Esophagus squamous epithelium (tissue), 5 donors: ENCODE measurements at regions not wholly inside any gene's neighbourhood (a gene's known extent, or its start where the extent isn't known, plus 50 kb on each side); places are given as distances from the start of the nearest gene placed in this dataset.

ENCODE experiments used
- DNase-seq: peaks from one replicate; lab custom pipeline; 2025; lab: John Stamatoyannopoulos, UW
- H3K27ac ChIP-seq, 4 donors: fragments of 200-600 bp; sonication (generic); one replicate each; pipeline ENCODE4 v1.5.1; 2016 to 2019; ENCODE audit warnings: mild to moderate bottlenecking in 1 of 4
- H3K27me3 ChIP-seq, 4 donors: fragments of 200-600 bp; sonication (generic); 1 replicate in 3 of 4; 2 replicates in 1 of 4; pipeline versions ENCODE4 v1.5.1 to v1.6.0; 2017 to 2021; ENCODE audit warnings: antibody characterized with exemption in 1 of 4
- H3K36me3 ChIP-seq, 3 donors: fragments of 200-600 bp; sonication (generic); one replicate each; pipeline ENCODE4 v1.5.1; 2016 to 2019
- H3K4me1 ChIP-seq, 3 donors: fragments of 200-600 bp; sonication (generic); one replicate each; pipeline ENCODE4 v1.5.1; 2017 to 2019
- H3K4me3 ChIP-seq, 4 donors: fragments of 200-600 bp; sonication (generic); 1 replicate in 3 of 4; 2 replicates in 1 of 4; pipeline ENCODE4 v1.5.1; 2016 to 2019; ENCODE audit warnings: mild to moderate bottlenecking in 2 of 4, moderate library complexity in 1 of 4
- H3K9me3 ChIP-seq, 3 donors: fragments of 200-600 bp; sonication (generic); one replicate each; pipeline ENCODE4 v1.5.1; 2016 to 2019
- POLR2A ChIP-seq, 4 donors: fragments of 450-650 bp; IDR thresholded peaks; one replicate each; pipeline ENCODE4 v1.6.1; 2017; ENCODE audit warnings: antibody characterized with exemption in 4 of 4, mild to moderate bottlenecking in 4 of 4, moderate library complexity in 3 of 4
- WGBS, 2 donors: methylation state at CpG; one replicate each; pipeline ENCODE4 v1.1.5; 2018; 5-methylcytosine and 5-hydroxymethylcytosine counted together
- intact Hi-C: fragments of 100-400 bp; cut with DNase I; formaldehyde crosslinking; loops from one replicate; pipeline ENCODE4 v1.15.0; 2022
- TF ChIP-seq, protein P1 (sequence below), 6 experiments: fragments of 450-650 bp in 4 of 6; fragments of 200-600 bp in 2 of 6; sonication (generic) in 2 of 6; IDR thresholded peaks; one replicate each; pipeline ENCODE4 v1.5.1; 2016 to 2019; ENCODE audit warnings: antibody characterized with exemption in 6 of 6, mild to moderate bottlenecking in 4 of 6, moderate library complexity in 4 of 6
- donor health status: DM: yes; HTN: yes; CAD: no.

DNA sequence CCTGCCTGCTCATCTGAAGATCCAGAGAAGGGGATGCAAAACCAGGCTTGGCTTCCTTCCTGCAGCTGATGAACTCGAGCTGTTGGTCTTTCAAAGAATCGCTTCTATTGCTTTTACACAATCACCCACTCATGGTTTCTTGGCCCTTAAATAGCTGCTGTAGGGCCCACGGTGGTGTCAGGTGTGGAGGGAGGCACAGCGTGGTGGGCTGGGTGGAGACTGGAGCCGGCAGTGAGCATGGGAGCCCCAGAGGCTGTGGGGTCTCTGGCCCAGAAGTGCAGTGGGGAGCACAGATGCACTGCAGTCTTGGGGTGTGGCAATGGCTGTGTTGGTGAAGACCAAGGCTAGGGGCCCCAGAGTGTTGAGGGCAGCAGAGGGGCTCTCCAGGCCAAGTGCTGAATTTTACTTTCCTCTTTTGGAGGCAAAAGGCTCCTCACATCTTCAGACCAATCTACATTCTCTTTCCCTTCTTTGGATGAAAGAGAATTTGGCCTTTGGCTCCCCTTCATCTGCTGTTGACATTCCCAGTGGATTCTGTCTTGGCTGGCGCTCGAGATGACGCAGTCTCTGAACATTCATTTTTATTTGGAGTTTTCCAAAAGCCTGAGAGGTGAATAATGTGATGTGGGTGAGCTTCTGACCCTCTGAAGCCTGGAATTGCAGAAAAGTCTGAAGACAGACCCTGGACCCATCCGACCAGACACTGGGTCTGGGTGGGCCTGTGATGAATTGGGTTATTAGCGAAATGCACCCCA lies 70.1 kb upstream of the ASB18 start:
- H3K27me3 ChIP-seq: no peaks in the 10 kb centered on the region
- 71% methylated on average over 7 to 9 of the region's 10 CpGs for WGBS, 2 donors
- H3K9me3 ChIP-seq: no peaks in the 10 kb centered on the region
- TF ChIP-seq, protein P1, sequence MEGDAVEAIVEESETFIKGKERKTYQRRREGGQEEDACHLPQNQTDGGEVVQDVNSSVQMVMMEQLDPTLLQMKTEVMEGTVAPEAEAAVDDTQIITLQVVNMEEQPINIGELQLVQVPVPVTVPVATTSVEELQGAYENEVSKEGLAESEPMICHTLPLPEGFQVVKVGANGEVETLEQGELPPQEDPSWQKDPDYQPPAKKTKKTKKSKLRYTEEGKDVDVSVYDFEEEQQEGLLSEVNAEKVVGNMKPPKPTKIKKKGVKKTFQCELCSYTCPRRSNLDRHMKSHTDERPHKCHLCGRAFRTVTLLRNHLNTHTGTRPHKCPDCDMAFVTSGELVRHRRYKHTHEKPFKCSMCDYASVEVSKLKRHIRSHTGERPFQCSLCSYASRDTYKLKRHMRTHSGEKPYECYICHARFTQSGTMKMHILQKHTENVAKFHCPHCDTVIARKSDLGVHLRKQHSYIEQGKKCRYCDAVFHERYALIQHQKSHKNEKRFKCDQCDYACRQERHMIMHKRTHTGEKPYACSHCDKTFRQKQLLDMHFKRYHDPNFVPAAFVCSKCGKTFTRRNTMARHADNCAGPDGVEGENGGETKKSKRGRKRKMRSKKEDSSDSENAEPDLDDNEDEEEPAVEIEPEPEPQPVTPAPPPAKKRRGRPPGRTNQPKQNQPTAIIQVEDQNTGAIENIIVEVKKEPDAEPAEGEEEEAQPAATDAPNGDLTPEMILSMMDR (IDR thresholded peaks at IDR 0.05): no peak
- TF ChIP-seq POLR2A (IDR thresholded peaks at IDR 0.05): no peak
- H3K4me1 ChIP-seq: peaks cover 0 to 18% (median 0%) of the 10 kb centered on the region in 3 donors
- H3K27ac ChIP-seq: peak overlapping the region; percentile 49 to 88 (median 80)
- no peak for DNase-seq
- no peak overlapping the region for H3K4me3 ChIP-seq
- intact Hi-C loops: no loop called here
- H3K36me3 ChIP-seq: no peaks in the 10 kb centered on the region

DNA sequence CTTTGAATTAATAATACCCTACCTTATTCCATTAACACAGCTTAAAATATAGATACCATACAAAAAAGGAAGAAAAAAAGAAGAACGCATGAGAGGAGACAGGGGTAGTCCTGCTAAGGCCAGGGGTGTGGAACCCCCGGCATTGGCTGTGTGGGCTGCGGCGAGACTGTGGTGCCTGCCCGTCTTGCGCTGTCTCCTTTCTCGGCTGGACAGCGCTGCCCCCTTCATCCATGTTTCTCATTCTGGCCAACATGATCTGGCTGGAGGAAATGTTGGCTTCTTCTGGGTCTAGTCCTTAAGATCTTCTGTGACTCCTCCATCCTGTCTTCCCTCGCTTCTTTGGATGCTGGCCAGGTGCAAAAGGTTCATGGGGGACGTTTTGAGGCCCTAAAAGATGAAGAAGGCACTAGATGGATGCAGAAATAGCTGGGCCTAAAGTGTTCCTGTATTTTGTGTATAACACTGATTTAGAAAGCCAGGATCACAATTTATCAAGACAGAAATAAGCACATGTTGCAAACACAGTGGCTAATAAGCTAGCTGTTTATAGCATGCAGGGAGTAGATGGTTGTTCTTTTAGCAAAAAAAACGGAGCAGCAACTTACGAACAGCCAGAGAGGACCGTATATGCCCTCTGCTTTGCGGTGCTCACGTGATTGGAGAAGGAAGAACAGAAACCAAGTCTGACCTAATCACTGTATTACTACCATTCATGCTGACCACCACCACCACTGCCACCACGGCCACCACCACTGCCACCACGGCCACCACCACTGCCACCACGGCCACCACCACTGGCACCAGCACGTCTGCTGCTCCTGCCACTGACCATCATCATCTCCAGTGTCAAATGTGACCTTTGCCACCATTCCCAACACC lies 71.7 kb upstream of the ASB18 start:
- H3K4me1 ChIP-seq: peaks cover 0 to 18% (median 0%) of the 10 kb centered on the region in 3 donors
- 71 to 77% methylated on average over 19 of the region's 19 CpGs for WGBS, 2 donors
- no peak for DNase-seq
- no peaks in the 10 kb centered on the region for H3K27me3 ChIP-seq
- H3K27ac ChIP-seq: peak overlapping the region; percentile 49 to 88 (median 78)
- H3K36me3 ChIP-seq: no peaks in the 10 kb centered on the region
- no peaks in the 10 kb centered on the region for H3K9me3 ChIP-seq
- TF ChIP-seq, protein P1 (IDR thresholded peaks at IDR 0.05): no peak
- no peak for TF ChIP-seq POLR2A (IDR thresholded peaks at IDR 0.05)
- intact Hi-C loops: no loop called here
- H3K4me3 ChIP-seq: no peak overlapping the region

- Histone ChIP-seq H3K4me3 (no peak overlapping the region), H3K36me3 (no peaks in the 10 kb centered on the region), H3K9me3 (no peaks in the 10 kb centered on the region), H3K27ac (peak overlapping the region in 3 of 4 donors; percentile 77 to 88 (median 80)), H3K27me3 (no peaks in the 10 kb centered on the region), H3K4me1 (peaks cover 0 to 18% (median 0%) of the 10 kb centered on the region in 3 donors)
- WGBS, 2 donors: 88% methylated on average over 19 to 22 of the region's 30 CpGs
- TF ChIP-seq, protein P1 (IDR thresholded peaks at IDR 0.05): no peak
- TF ChIP-seq POLR2A (IDR thresholded peaks at IDR 0.05): no peak
- intact Hi-C loops: no loop called here
- DNase-seq: no peak
Measured at GRCh38 chr2:236336575-236337464, 72.6 kb upstream of the ASB18 start.

DNA sequence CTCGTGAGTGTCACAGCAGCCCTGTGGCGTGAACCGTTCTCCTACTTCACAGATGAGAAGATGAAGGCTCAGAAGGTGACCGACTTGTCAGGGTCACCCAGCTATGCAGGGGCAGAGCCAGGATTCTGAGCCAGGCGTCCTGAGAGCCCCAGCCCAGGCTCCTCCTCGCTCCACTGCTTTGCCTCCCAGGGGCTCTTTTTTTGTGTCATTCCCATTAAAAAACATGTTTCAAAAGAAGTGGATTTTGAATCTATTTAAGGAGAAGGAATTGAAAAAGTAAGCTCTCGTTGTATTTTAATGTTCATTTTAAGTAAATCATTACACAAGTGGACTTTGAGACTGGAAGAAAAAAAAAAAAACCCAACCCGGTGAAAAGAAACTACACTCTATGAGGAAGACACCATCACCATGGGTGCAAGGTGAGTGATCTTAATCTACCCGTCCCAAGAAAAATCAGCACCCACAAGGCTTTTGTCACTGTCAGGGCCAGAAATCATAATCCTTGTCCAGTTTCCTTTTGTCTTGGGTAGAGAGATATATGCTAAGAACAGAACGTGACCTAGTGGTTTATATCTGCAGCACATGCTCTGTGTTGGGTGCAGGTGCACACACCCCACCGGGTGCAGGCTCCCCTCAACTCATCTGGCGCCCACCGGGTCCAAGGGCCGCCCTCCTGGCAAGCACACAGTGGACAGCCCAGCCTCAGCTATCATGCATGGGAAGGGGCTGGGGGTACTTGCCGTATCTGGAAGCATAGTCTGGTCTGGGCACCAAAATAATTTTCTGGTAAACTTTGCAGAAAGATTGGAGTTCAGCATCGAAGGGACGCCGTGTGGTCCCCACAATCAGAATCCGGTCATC lies 73.5 kb upstream of the ASB18 start:
- Histone ChIP-seq H3K9me3 (no peaks in the 10 kb centered on the region), H3K27ac (peak overlapping the region in 3 of 4 donors; percentile 77 to 88 (median 80)), H3K36me3 (no peaks in the 10 kb centered on the region), H3K4me1 (peaks cover 0 to 18% (median 0%) of the 10 kb centered on the region in 3 donors), H3K4me3 (no peak overlapping the region), H3K27me3 (no peaks in the 10 kb centered on the region)
- intact Hi-C loops: no loop called here
- TF ChIP-seq, protein P1 (IDR thresholded peaks at IDR 0.05): no peak
- TF ChIP-seq POLR2A (IDR thresholded peaks at IDR 0.05): no peak
- no peak for DNase-seq
- WGBS, 2 donors: 84 to 88% methylated on average over 18 to 19 of the region's 19 CpGs
